H1 (cell line): ENCODE measurements at regions not wholly inside any gene's neighbourhood (a gene's known extent, or its start where the extent isn't known, plus 50 kb on each side); places are given as distances from the start of the nearest gene placed in this dataset.

ENCODE experiments used
- CTCF ChIA-PET: fragments of 300-600 bp; sonication (Branson Sonifier 250); formaldehyde crosslinking; loops from one replicate; lab custom pipeline; 2021; ENCODE audit not compliant: partially characterized antibody; lab: Charles Lee
- POLR2A ChIA-PET: fragments of 300-600 bp; sonication (Branson Sonifier 250); formaldehyde crosslinking; loops from one replicate; lab custom pipeline; 2021; ENCODE audit warnings: inconsistent platforms; ENCODE audit not compliant: partially characterized antibody; lab: Charles Lee
- DNase-seq, 2 experiments: peaks; one replicate each; pipeline versions ENCODE4 v3.0.0 to v3.0.0-alpha.2; 2010 to 2022; ENCODE audit warnings: low spot score in 2 of 2, low read depth in 1 of 2, mixed read lengths in 1 of 2
- FAIRE-seq: peaks from 2 replicates; lab custom pipeline; 2011; peaks lifted over from hg19 to GRCh38; lab: Jason Lieb, UNC
- H2AFZ ChIP-seq: 2 replicates; pipeline ENCODE4 v1.8.1; 2012; ENCODE audit warnings: low read length, inconsistent platforms
- H2AK5ac ChIP-seq: 2 replicates; pipeline ENCODE4 v1.6.1; 2013; ENCODE audit warnings: low read depth, low read length
- H2BK120ac ChIP-seq: replicated peaks from 2 replicates; pipeline ENCODE3; 2013; ENCODE audit warnings: low read depth, low read length, inconsistent platforms
- H2BK12ac ChIP-seq: 2 replicates; pipeline ENCODE4 v1.6.1; 2013; ENCODE audit warnings: low read depth, low read length
- H2BK15ac ChIP-seq: 2 replicates; pipeline ENCODE4 v1.6.1; 2013; ENCODE audit warnings: low read length
- H2BK20ac ChIP-seq: 2 replicates; pipeline ENCODE4 v1.6.1; 2013; ENCODE audit warnings: low read length
- H2BK5ac ChIP-seq: 2 replicates; pipeline ENCODE4 v1.6.1; 2013; ENCODE audit warnings: low read depth, low read length
- H3K14ac ChIP-seq: 2 replicates; pipeline ENCODE4 v1.6.1; 2013; ENCODE audit warnings: inconsistent platforms; ENCODE audit not compliant: insufficient read length
- H3K18ac ChIP-seq: 2 replicates; pipeline ENCODE4 v1.6.1; 2013; ENCODE audit warnings: low read length; ENCODE audit errors: extremely low read depth
- H3K23ac ChIP-seq: 2 replicates; pipeline ENCODE4 v1.6.1; 2013; ENCODE audit warnings: inconsistent platforms; ENCODE audit not compliant: insufficient read length
- H3K23me2 ChIP-seq: 2 replicates; pipeline ENCODE4 v1.6.1; 2013; ENCODE audit warnings: low read depth, low read length
- H3K27ac ChIP-seq: 2 replicates; pipeline ENCODE4 v1.6.1; 2011; ENCODE audit warnings: low read depth, low read length, inconsistent platforms
- H3K27me3 ChIP-seq, 4 experiments: replicated peaks in 1 of 4; 1 replicate in 1 of 4; 2 replicates in 3 of 4; pipeline versions ENCODE4 v1.6.1 to v1.8.1; 2011 to 2013; ENCODE audit warnings: low read length in 3 of 4, mild to moderate bottlenecking in 3 of 4, inconsistent platforms in 2 of 4, mixed read lengths in 2 of 4, moderate library complexity in 1 of 4; ENCODE audit not compliant: control insufficient read depth in 3 of 4, insufficient read depth in 3 of 4; ENCODE audit errors: extremely low read depth in 1 of 4
- H3K36me3 ChIP-seq, 4 experiments: 2 replicates each; pipeline versions ENCODE4 v1.6.1 to v1.8.1; 2011 to 2013; ENCODE audit warnings: mild to moderate bottlenecking in 4 of 4, low read length in 3 of 4, moderate library complexity in 2 of 4, control low read depth in 1 of 4, inconsistent platforms in 1 of 4; ENCODE audit not compliant: insufficient read depth in 4 of 4, control insufficient read depth in 2 of 4
- H3K4ac ChIP-seq: replicated peaks from 2 replicates; pipeline ENCODE3; 2013; ENCODE audit warnings: low read length, low read depth, mixed read lengths, inconsistent platforms; ENCODE audit not compliant: insufficient read length
- H3K4me1 ChIP-seq, 4 experiments: replicated peaks in 1 of 4; 1 replicate in 1 of 4; 2 replicates in 3 of 4; pipeline versions ENCODE4 v1.6.1 to v1.8.1; 2011 to 2013; ENCODE audit warnings: low read length in 3 of 4, inconsistent platforms in 2 of 4, mixed read lengths in 1 of 4; ENCODE audit not compliant: insufficient read depth in 4 of 4, control insufficient read depth in 3 of 4
- H3K4me2 ChIP-seq, 2 experiments: 2 replicates each; pipeline versions ENCODE4 v1.6.1 to v1.8.1; 2011 to 2013; ENCODE audit warnings: low read depth in 2 of 2, low read length in 2 of 2, control low read depth in 1 of 2, inconsistent platforms in 1 of 2, mild to moderate bottlenecking in 1 of 2; ENCODE audit not compliant: insufficient read depth in 1 of 2
- H3K4me3 ChIP-seq, 4 experiments: fragments of 200-600, 300-600 bp in 1 of 4; sonication (generic), shearing (Covaris generic), sonication (Bioruptor Twin) in 1 of 4; 2 replicates each; pipeline versions ENCODE4 v1.5.1 to v1.8.1; 2011 to 2016; ENCODE audit warnings: low read length in 4 of 4, low read depth in 3 of 4, control low read depth in 2 of 4, inconsistent platforms in 2 of 4, mild to moderate bottlenecking in 2 of 4, mixed read lengths in 1 of 4, moderate library complexity in 1 of 4; ENCODE audit not compliant: insufficient read depth in 2 of 4; ENCODE audit errors: extremely low read depth in 1 of 4
- H3K56ac ChIP-seq: replicated peaks from 2 replicates; pipeline ENCODE3; 2013; ENCODE audit warnings: low read depth, mild to moderate bottlenecking, mixed read lengths, low read length, inconsistent platforms; ENCODE audit not compliant: insufficient read length
- H3K79me1 ChIP-seq: 2 replicates; pipeline ENCODE4 v1.6.1; 2013; ENCODE audit warnings: low read depth, low read length, control low read depth
- H3K79me2 ChIP-seq, 2 experiments: 2 replicates each; pipeline versions ENCODE4 v1.6.1 to v1.8.1; 2012 to 2013; ENCODE audit warnings: low read length in 2 of 2, mild to moderate bottlenecking in 2 of 2, inconsistent platforms in 1 of 2; ENCODE audit not compliant: insufficient read depth in 2 of 2, control insufficient read depth in 1 of 2
- H3K9ac ChIP-seq, 4 experiments: replicated peaks in 1 of 4; 1 replicate in 1 of 4; 2 replicates in 3 of 4; pipeline versions ENCODE4 v1.6.1 to v1.8.1; 2011 to 2013; ENCODE audit warnings: low read depth in 3 of 4, low read length in 3 of 4, control low read depth in 2 of 4, mild to moderate bottlenecking in 2 of 4, moderate library complexity in 2 of 4, inconsistent platforms in 1 of 4; ENCODE audit errors: extremely low read depth in 1 of 4
- H3K9me3 ChIP-seq, 2 experiments: 2 replicates each; pipeline versions ENCODE4 v1.6.1 to v1.8.1; 2012 to 2013; ENCODE audit warnings: mild to moderate bottlenecking in 2 of 2, moderate library complexity in 2 of 2, control low read depth in 1 of 2, inconsistent platforms in 1 of 2, low read depth in 1 of 2, low read length in 1 of 2, mixed read lengths in 1 of 2; ENCODE audit not compliant: insufficient read depth in 2 of 2
- H4K20me1 ChIP-seq, 2 experiments: replicated peaks in 1 of 2; 2 replicates each; pipeline versions ENCODE3 to v1.8.1; 2011 to 2013; ENCODE audit warnings: inconsistent platforms in 2 of 2, low read length in 2 of 2, mild to moderate bottlenecking in 1 of 2; ENCODE audit not compliant: insufficient read depth in 2 of 2, control insufficient read depth in 1 of 2
- H4K5ac ChIP-seq: 2 replicates; pipeline ENCODE4 v1.6.1; 2013; ENCODE audit warnings: low read length, low read depth, mixed read lengths, inconsistent platforms; ENCODE audit not compliant: insufficient read length
- H4K8ac ChIP-seq: 2 replicates; pipeline ENCODE4 v1.8.0; 2013; ENCODE audit warnings: mild to moderate bottlenecking, moderate library complexity, low read length, inconsistent platforms; ENCODE audit not compliant: insufficient read depth; ENCODE audit errors: extremely low read depth
- H4K91ac ChIP-seq: replicated peaks from 2 replicates; pipeline ENCODE3; 2013; ENCODE audit warnings: low read length, mixed read lengths, inconsistent platforms; ENCODE audit not compliant: insufficient read length
- CBX8 ChIP-seq: fragments of 300-800, 300-1000 bp; sonication (generic); IDR thresholded peaks from 2 replicates; pipeline ENCODE4 v1.7.1; 2016; ENCODE audit warnings: low read depth, low read length, borderline replicate concordance
- CHD2 ChIP-seq: IDR thresholded peaks from 2 replicates; pipeline ENCODE4 v1.6.1; 2012; ENCODE audit warnings: low read length, improper control_type of control experiment
- CREB1 ChIP-seq: IDR thresholded peaks from 2 replicates; pipeline ENCODE4 v1.6.1; 2012; ENCODE audit warnings: inconsistent platforms
- E2F6 ChIP-seq: IDR thresholded peaks from 2 replicates; pipeline ENCODE4 v1.6.1; 2012; ENCODE audit warnings: inconsistent platforms
- EP300 ChIP-seq, 2 experiments: IDR thresholded peaks; 1 replicate in 1 of 2; 2 replicates in 1 of 2; pipeline ENCODE4 v1.6.1; 2011 to 2012; ENCODE audit warnings: low read depth in 2 of 2, low read length in 2 of 2, mild to moderate bottlenecking in 2 of 2, borderline replicate concordance in 1 of 2, inconsistent platforms in 1 of 2, moderate library complexity in 1 of 2
- MAX ChIP-seq: IDR thresholded peaks from 2 replicates; pipeline ENCODE4 v1.6.1; 2012; ENCODE audit warnings: inconsistent platforms
- PHF8 ChIP-seq: fragments of 200-600 bp; sonication (generic); conservative IDR thresholded peaks from 2 replicates; pipeline ENCODE4 v1.7.1; 2012; ENCODE audit warnings: low read depth, mild to moderate bottlenecking, inconsistent platforms, low read length, moderate library complexity
- POLR2A ChIP-seq, 2 experiments: IDR thresholded peaks; 1 replicate in 1 of 2; 2 replicates in 1 of 2; pipeline ENCODE4 v1.6.1; 2011; ENCODE audit warnings: low read depth in 2 of 2, low read length in 2 of 2, mild to moderate bottlenecking in 2 of 2; ENCODE audit errors: control extremely low read depth in 1 of 2
- POU5F1 ChIP-seq: IDR thresholded peaks from 2 replicates; pipeline ENCODE4 v1.6.1; 2011; ENCODE audit warnings: low read depth, mild to moderate bottlenecking, low read length, moderate library complexity
- RFX5 ChIP-seq: IDR thresholded peaks from 2 replicates; pipeline ENCODE4 v1.6.1; 2011; ENCODE audit warnings: low read depth, low read length, improper control_type of control experiment, borderline replicate concordance
- SIRT6 ChIP-seq: IDR thresholded peaks from one replicate; pipeline ENCODE4 v1.7.1; 2012; ENCODE audit warnings: low read length, inconsistent platforms
- TAF7 ChIP-seq: optimal IDR thresholded peaks from 2 replicates; pipeline ENCODE3; 2011; ENCODE audit warnings: low read depth, mild to moderate bottlenecking, inconsistent platforms, low read length, moderate library complexity, borderline replicate concordance
- WGBS, 2 experiments: shearing (Covaris generic) in 1 of 2; methylation state at CpG; one replicate each; pipeline versions ENCODE4 v1.1.6 to v1.1.7; 2013 to 2015; ENCODE audit warnings: low lambda C conversion rate in 2 of 2, mixed read lengths in 2 of 2, inconsistent platforms in 1 of 2, low coverage in 1 of 2, missing lambda C conversion rate in 1 of 2; ENCODE audit not compliant: insufficient replicate concordance in 2 of 2, insufficient coverage in 1 of 2, insufficient read length in 1 of 2; ENCODE audit errors: extremely low coverage in 1 of 2, missing lambda C conversion rate in 1 of 2; 5-methylcytosine and 5-hydroxymethylcytosine counted together

GRCh38 chr11:116427903-116428637, 344.7 kb downstream of the BUD13 start:
- no peak overlapping the region for H3K14ac ChIP-seq
- H3K4me3 ChIP-seq: no peak overlapping the region
- no peak overlapping the region for H2BK20ac ChIP-seq
- TF ChIP-seq CHD2 (no peak), POU5F1 (no peak), TAF7 (no peak), MAX (no peak), PHF8 (no peak), EP300 (IDR thresholded peaks at IDR 0.05; ENCODE audit: borderline replicate concordance in 1 of 2, low read depth in 2 of 2, low read length in 2 of 2) (no peak), CREB1 (no peak), RFX5 (no peak), CBX8 (no peak), SIRT6 (no peak), E2F6 (no peak), POLR2A (IDR thresholded peaks at IDR 0.05; ENCODE audit: control extremely low read depth in 1 of 2, low read depth in 2 of 2, low read length in 2 of 2) (no peak)
- no peak overlapping the region for H3K9ac ChIP-seq
- H3K4ac ChIP-seq: no peak overlapping the region
- H3K27ac ChIP-seq: no peak overlapping the region
- H2BK12ac ChIP-seq: 0 out of 2 replicates have a peak overlapping the region, but pooled peaks have one; percentile 39
- H4K8ac ChIP-seq: no peak overlapping the region
- POLR2A ChIA-PET: interaction anchor here (2.3 kb wide), 1 partner anchor 17 kb away, joined by 9 read pairs; no protein-coding TSS in a partner anchor
- no peaks in the 10 kb centered on the region for H3K23me2 ChIP-seq
- H2AK5ac ChIP-seq: no peak overlapping the region
- H3K4me2 ChIP-seq: no peak overlapping the region
- 0 out of 2 replicates have a peak overlapping the region, but pooled peaks have one; percentile 24 for H2BK5ac ChIP-seq
- FAIRE-seq (no peak), DNase-seq (no peak)
- no peak overlapping the region for H3K56ac ChIP-seq
- 0 out of 4 replicates have a peak, but pooled peaks cover 0 to 4% of the 10 kb centered on the region in 2 experiments for H3K79me2 ChIP-seq
- no peak overlapping the region for H4K5ac ChIP-seq
- H3K23ac ChIP-seq: no peak overlapping the region
- no peaks in the 10 kb centered on the region for H4K20me1 ChIP-seq
- no peak overlapping the region for H2BK15ac ChIP-seq
- 88% methylated on average over 11 of the region's 11 CpGs; no CpG with 5 or more reads in 1 of the 2 experiments for WGBS, 2 experiments
- H2BK120ac ChIP-seq: no peak overlapping the region
- no peak overlapping the region for H4K91ac ChIP-seq
- peaks cover 0 to 11% (median 4%) of the 10 kb centered on the region in 4 experiments; a peak in 4 of 7 replicates for H3K4me1 ChIP-seq
- no peaks in the 10 kb centered on the region for H3K9me3 ChIP-seq
- H3K79me1 ChIP-seq: no peaks in the 10 kb centered on the region; the same call in 1 of the 2 replicates
- H3K18ac ChIP-seq: 0 out of 2 replicates have a peak overlapping the region, but pooled peaks have one; percentile 43
- H3K36me3 ChIP-seq: no peaks in the 10 kb centered on the region
- H3K27me3 ChIP-seq: no peaks in the 10 kb centered on the region
- CTCF ChIA-PET: interaction anchor here (1.0 to 3.2 kb wide), 9 partner anchors 10 to 213 kb away, joined by 3 to 18 read pairs (median 4); no protein-coding TSS in a partner anchor
- H2AFZ ChIP-seq: no peak overlapping the region
